Astrocyte of the cerebellum (primary cell): ENCODE measurements at regions not wholly inside any gene's neighbourhood (a gene's known extent, or its start where the extent isn't known, plus 50 kb on each side); places are given as distances from the start of the nearest gene placed in this dataset.
"Not testable (repeated sequence)": the region's sequence is repeated elsewhere in the genome, so short reads cannot be mapped to it uniquely, and the experiment has no call there.

Experiments used
- DNase-seq: peaks from one replicate; pipeline ENCODE4 v3.0.0-alpha.2; 2011; ENCODE audit warnings: low read depth
- H3K4me3 ChIP-seq: 2 replicates; pipeline ENCODE4 v1.5.1; 2011; ENCODE audit warnings: mild to moderate bottlenecking, low read depth, low read length, moderate library complexity
- in situ Hi-C: cut with HindIII; loops from 2 replicates; pipeline ENCODE4 v1.10.0; 2017; ENCODE audit warnings: low sequenced_read_pairs
- TF ChIP-seq, protein P1 (sequence below): IDR thresholded peaks from 2 replicates; pipeline ENCODE4 v1.5.1; 2012; ENCODE audit warnings: low read length, low read depth, moderate library complexity, mild to moderate bottlenecking; ENCODE audit errors: missing control alignments

DNA sequence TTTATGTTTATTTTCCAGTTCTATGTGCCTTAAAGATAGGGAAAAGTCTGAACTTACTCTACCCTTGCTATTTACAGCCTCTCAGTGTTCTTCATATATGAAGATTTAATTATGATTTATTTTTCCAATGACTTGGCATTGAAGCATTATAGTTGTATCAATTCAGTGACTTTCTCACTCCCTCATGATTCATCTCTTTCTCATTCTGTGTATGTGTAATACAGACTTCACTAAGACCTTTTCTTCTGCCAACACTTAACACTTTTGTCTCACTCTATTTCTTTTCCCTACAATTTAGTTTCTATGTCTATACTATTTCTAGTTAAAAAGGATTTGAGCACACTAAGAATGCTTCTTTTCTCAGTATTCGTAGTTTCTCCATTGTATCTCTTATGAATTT is 1470.3 kb upstream of the ACVR2A start:
- DNase-seq, result no peak
- no peak overlapping the region for H3K4me3 ChIP-seq
- TF ChIP-seq, protein P1, sequence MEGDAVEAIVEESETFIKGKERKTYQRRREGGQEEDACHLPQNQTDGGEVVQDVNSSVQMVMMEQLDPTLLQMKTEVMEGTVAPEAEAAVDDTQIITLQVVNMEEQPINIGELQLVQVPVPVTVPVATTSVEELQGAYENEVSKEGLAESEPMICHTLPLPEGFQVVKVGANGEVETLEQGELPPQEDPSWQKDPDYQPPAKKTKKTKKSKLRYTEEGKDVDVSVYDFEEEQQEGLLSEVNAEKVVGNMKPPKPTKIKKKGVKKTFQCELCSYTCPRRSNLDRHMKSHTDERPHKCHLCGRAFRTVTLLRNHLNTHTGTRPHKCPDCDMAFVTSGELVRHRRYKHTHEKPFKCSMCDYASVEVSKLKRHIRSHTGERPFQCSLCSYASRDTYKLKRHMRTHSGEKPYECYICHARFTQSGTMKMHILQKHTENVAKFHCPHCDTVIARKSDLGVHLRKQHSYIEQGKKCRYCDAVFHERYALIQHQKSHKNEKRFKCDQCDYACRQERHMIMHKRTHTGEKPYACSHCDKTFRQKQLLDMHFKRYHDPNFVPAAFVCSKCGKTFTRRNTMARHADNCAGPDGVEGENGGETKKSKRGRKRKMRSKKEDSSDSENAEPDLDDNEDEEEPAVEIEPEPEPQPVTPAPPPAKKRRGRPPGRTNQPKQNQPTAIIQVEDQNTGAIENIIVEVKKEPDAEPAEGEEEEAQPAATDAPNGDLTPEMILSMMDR, result no peak
- in situ Hi-C loops, result no loop called here

DNA sequence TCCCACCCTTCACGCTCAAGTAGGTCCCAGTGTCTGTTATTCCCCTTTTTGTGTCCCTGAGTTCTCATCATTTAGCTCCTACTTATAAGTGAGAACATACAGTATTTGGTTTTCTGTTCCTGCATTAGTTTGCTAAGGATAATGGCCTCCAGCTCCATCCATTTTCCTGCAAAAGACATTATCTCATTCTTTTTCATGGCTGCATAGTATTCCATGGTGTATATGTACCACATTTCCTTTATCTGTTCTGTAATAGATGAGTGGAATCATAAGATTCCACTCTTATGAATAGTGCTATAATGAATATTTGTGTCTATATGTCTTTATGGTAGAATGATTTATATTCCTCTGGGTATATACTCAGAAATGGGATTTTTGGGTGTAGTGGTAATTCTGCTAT is 1473.5 kb upstream of the ACVR2A start:
- H3K4me3 ChIP-seq, in situ Hi-C loops, DNase-seq: not testable (repeated sequence)

DNA sequence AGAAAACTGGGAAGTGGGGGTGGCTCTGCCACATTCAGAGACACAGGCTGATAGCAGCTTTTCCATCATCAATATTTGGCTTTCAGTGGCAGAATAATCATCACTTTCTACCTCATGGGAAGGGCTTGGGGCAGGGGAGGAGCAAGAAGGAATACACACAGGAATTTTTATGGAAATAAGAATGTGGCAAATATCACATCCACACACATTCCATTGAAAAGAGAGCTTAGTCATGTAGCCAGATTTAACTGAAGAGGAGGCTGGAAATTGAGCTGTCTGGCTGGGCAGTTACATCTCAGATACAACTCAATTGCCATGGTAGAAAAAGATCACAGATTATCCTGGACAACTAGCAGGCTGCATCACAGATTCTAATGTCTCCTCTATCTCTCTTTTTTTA is 1474.0 kb upstream of the ACVR2A start:
- DNase-seq, result no peak
- TF ChIP-seq, protein P1, result no peak
- H3K4me3 ChIP-seq, result no peak overlapping the region
- in situ Hi-C loops, result no loop called here

DNA sequence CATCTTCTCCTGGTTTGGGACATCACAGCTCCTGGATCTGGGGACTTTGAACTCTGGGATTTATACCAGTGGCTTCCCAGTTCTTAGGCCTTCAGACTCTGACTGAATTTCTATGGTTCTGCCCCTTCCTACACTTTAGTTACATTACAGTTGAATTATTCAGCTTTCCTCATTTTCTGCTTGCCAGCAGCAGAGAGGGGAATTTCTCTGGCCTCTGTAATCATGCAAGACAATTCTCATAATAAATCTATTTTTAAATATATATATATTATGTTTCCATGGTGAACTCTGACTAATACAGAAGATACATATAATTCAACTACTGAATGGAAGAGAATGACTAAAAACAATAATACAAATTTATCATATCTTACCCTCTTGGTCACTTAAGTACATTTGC is 1478.6 kb upstream of the ACVR2A start:
- TF ChIP-seq, protein P1, result no peak
- H3K4me3 ChIP-seq, result no peak overlapping the region
- in situ Hi-C loops, result no loop called here
- no peak for DNase-seq

DNA sequence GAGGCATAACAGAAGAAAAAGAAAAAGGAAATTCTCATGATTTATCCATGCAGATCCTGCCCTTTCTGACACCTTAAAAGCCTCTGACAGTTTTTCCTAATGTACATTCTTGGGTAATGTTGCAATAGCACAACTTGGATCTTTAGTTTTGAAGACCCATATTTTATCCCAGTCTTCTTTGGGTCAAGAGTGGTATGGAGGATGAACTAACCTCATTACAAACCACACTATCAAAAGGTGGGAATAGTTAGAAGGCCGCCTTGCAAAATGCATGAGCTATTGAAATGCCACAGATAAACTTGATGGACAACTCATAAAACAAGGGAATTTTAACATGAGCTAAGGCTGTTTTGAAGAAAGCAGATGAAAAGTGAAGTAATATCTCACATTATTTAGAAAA is 1479.8 kb upstream of the ACVR2A start:
- no peak for DNase-seq
- in situ Hi-C loops, result no loop called here
- H3K4me3 ChIP-seq, result no peak overlapping the region
- TF ChIP-seq, protein P1, result no peak

DNA sequence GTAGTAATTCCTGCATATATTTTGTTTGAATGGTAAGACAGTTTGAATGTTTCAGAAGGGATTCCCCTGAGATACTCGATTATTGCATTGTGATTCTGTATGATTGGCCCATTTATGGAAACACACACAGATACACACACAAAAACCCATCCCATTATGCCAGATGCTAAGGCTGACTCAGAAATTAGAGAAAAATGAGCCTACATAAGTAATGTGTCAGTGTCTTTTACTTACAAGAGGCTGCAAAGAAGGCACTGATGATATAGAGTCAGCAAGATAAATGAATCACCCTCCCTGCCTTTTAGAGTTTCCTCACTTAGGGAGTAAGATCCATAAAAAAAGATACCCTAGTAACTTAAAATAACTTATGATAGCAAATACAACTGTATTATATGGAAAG is 1481.1 kb upstream of the ACVR2A start:
- DNase-seq, result no peak
- in situ Hi-C loops, result no loop called here
- H3K4me3 ChIP-seq, result no peak overlapping the region
- TF ChIP-seq, protein P1, result no peak

DNA sequence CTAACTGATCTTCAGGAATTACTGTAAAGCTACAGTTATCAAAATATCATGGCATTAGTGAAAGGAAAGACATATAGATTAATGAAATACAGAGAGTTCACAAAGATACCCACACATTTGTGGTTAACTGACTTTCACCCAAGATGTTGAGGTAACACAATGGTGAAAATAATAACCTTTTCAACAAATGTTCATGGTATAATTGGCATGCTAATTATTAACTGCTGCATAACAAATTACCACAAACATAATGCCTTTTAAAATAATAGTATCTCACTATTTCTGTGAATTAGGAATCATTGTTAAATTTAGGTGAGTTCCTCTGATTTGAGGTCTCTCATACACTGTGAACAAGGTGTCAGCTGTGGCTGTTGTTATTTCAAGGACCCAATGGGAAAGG is 1493.1 kb upstream of the ACVR2A start:
- in situ Hi-C loops, result no loop called here
- TF ChIP-seq, protein P1, result no peak
- H3K4me3 ChIP-seq, result no peak overlapping the region
- no peak for DNase-seq
